Pancreas (tissue), 10 donors: ENCODE measurements at regions not wholly inside any gene's neighbourhood (a gene's known extent, or its start where the extent isn't known, plus 50 kb on each side); places are given as distances from the start of the nearest gene placed in this dataset.
A peak's percentile ranks its signal among the peaks of the same experiment; 100 is the strongest.
"Not testable (repeated sequence)": the region's sequence is repeated elsewhere in the genome, so short reads cannot be mapped to it uniquely, and the experiment has no call there.

Source experiments
- ATAC-seq, 4 donors: fragments of 200-7000 bp; cut with Tn5 transposase; one replicate each; pipeline versions ENCODE4 v1.8.0 to v1.9.1; 2020; ENCODE audit warnings: mild to moderate bottlenecking in 4 of 4, moderate library complexity in 4 of 4
- DNase-seq, 6 donors: peaks; one replicate each; pipeline ENCODE4 v3.0.0-alpha.2; 2020
- FAIRE-seq: peaks from 2 replicates; lab custom pipeline; 2012; peaks lifted over from hg19 to GRCh38; lab: Jason Lieb, UNC
- H3K27ac ChIP-seq, 4 donors: fragments of 200-600 bp; sonication (generic); 1 replicate in 3 of 4; 2 replicates in 1 of 4; pipeline versions ENCODE4 v1.5.0 to v1.8.0; 2020
- H3K27me3 ChIP-seq, 4 donors: fragments of 200-600 bp; one replicate each; pipeline ENCODE4 v1.8.0; 2021
- H3K36me3 ChIP-seq, 3 donors: fragments of 200-600 bp; sonication (generic) in 1 of 3; one replicate each; pipeline versions ENCODE4 v1.5.0 to v1.8.0; 2020 to 2021
- H3K4me1 ChIP-seq, 3 donors: fragments of 200-600 bp; one replicate each; pipeline ENCODE4 v1.8.0; 2021
- H3K4me3 ChIP-seq, 4 donors: fragments of 200-600 bp; sonication (generic) in 2 of 4; one replicate each; pipeline versions ENCODE4 v1.5.0 to v1.8.0; 2020 to 2021
- H3K9me3 ChIP-seq, 4 donors: fragments of 200-600 bp; one replicate each; pipeline ENCODE4 v1.8.0; 2021
- CTCF ChIP-seq, 4 donors: fragments of 200-600 bp; sonication (generic) in 3 of 4; IDR thresholded peaks; one replicate each; pipeline versions ENCODE4 v1.5.0 to v1.8.0; 2021; ENCODE audit warnings: antibody characterized with exemption in 4 of 4
- WGBS, 2 donors: extraction: QIAGEN DNeasy Blood & Tissue Kit; methylation state at CpG; one replicate each; pipeline ENCODE4 v1.1.7; 2013; 5-methylcytosine and 5-hydroxymethylcytosine counted together
- intact Hi-C, 3 donors: fragments of 100-400 bp; cut with DNase I; formaldehyde crosslinking; loops; one replicate each; pipeline versions ENCODE4 v1.11.1 to v1.14.2; 2022
- donor health status: healthy with polysubstance abuse.
- donor health status: DM: no; HTN: no; CAD: no; lungs with moderate emphysema.
- donor health status: DM: no; HTN: no; CAD: no.
- donor health status: control.
- donor health status: control.
- donor health status: Bipolar disorder and iron deficiency.
- donor health status: DM: yes; HTN: yes; CAD: no.
- donor health status: DM: no; HTN: no; CAD: no.
- donor health status: DM: no; HTN: no; CAD: no.
- donor health status: DM: yes; HTN: yes; CAD: no.

- no peak for TF ChIP-seq CTCF (IDR thresholded peaks at IDR 0.05)
- H3K4me1 ChIP-seq = no peaks in the 10 kb centered on the region
- WGBS, 2 donors = 76 to 92% methylated on average over 2 of the region's 2 CpGs
- intact Hi-C loops = no loop called here
- DNase-seq = no peak
- no peak for ATAC-seq
- no peaks in the 10 kb centered on the region for H3K27me3 ChIP-seq
- no peaks in the 10 kb centered on the region for H3K36me3 ChIP-seq
- no peak for FAIRE-seq
- no peak overlapping the region for H3K27ac ChIP-seq
- H3K4me3 ChIP-seq = no peak overlapping the region
- no peaks in the 10 kb centered on the region for H3K9me3 ChIP-seq
These were observed 157.0 kb upstream of the E2F7 start for GRCh38 chr12:77222336-77222735.

- FAIRE-seq (no peak), ATAC-seq (no peak), DNase-seq (no peak)
- intact Hi-C loops = no loop called here
- H3K9me3 ChIP-seq = no peaks in the 10 kb centered on the region
- no peaks in the 10 kb centered on the region for H3K4me1 ChIP-seq
- no peaks in the 10 kb centered on the region for H3K27me3 ChIP-seq
- no peaks in the 10 kb centered on the region for H3K36me3 ChIP-seq
- no peak for TF ChIP-seq CTCF (IDR thresholded peaks at IDR 0.05)
- no peak overlapping the region for H3K27ac ChIP-seq
- no peak overlapping the region for H3K4me3 ChIP-seq
- WGBS, 2 donors = 38 to 60% methylated on average over 1 of the region's 1 CpG
These were observed 155.2 kb upstream of the E2F7 start for GRCh38 chr12:77220586-77220985.

- FAIRE-seq = no peak
- intact Hi-C loops = no loop called here
- ATAC-seq = no peak
- Histone ChIP-seq H3K27me3 (no peaks in the 10 kb centered on the region), H3K9me3 (no peaks in the 10 kb centered on the region), H3K36me3 (no peaks in the 10 kb centered on the region), H3K4me3 (no peak overlapping the region), H3K27ac (no peak overlapping the region), H3K4me1 (no peaks in the 10 kb centered on the region)
- DNase-seq = no peak
- 79 to 85% methylated on average over 7 of the region's 7 CpGs for WGBS, 2 donors
- TF ChIP-seq CTCF (IDR thresholded peaks at IDR 0.05) = no peak
These were observed 152.9 kb upstream of the E2F7 start for GRCh38 chr12:77218278-77218677.

- intact Hi-C loops, H3K27me3 ChIP-seq, H3K4me3 ChIP-seq, ATAC-seq, H3K27ac ChIP-seq, DNase-seq, H3K9me3 ChIP-seq, H3K36me3 ChIP-seq, H3K4me1 ChIP-seq, FAIRE-seq: not testable (repeated sequence)
- 68 to 84% methylated on average over 2 of the region's 2 CpGs for WGBS, 2 donors
These were observed 150.8 kb upstream of the E2F7 start for GRCh38 chr12:77216136-77216535.

GRCh38 chr12:77214136-77214535, 148.8 kb upstream of the E2F7 start:
- intact Hi-C loops = no loop called here
- no peak for ATAC-seq
- no peaks in the 10 kb centered on the region for H3K27me3 ChIP-seq
- H3K27ac ChIP-seq = no peak overlapping the region
- DNase-seq = no peak
- no peaks in the 10 kb centered on the region for H3K9me3 ChIP-seq
- 27 to 31% methylated on average over 1 of the region's 1 CpG for WGBS, 2 donors
- no peak for TF ChIP-seq CTCF (IDR thresholded peaks at IDR 0.05)
- H3K4me3 ChIP-seq = no peak overlapping the region
- no peaks in the 10 kb centered on the region for H3K36me3 ChIP-seq
- no peak for FAIRE-seq
- H3K4me1 ChIP-seq = no peaks in the 10 kb centered on the region

GRCh38 chr12:77213319-77213718, 147.9 kb upstream of the E2F7 start:
- H3K4me3 ChIP-seq = no peak overlapping the region
- no peaks in the 10 kb centered on the region for H3K4me1 ChIP-seq
- H3K27me3 ChIP-seq = no peaks in the 10 kb centered on the region
- 15 to 20% methylated on average over 5 of the region's 5 CpGs for WGBS, 2 donors
- H3K9me3 ChIP-seq = no peaks in the 10 kb centered on the region
- no peaks in the 10 kb centered on the region for H3K36me3 ChIP-seq
- ATAC-seq (peak in 2 of 4 donors; percentile 54 to 62), FAIRE-seq (no peak), DNase-seq (no peak)
- H3K27ac ChIP-seq = no peak overlapping the region
- intact Hi-C loops = no loop called here
- TF ChIP-seq CTCF (IDR thresholded peaks at IDR 0.05) = no peak
